WTC11 (cell line): ENCODE measurements at regions not wholly inside any gene's neighbourhood (a gene's known extent, or its start where the extent isn't known, plus 50 kb on each side); places are given as distances from the start of the nearest gene placed in this dataset.

Experiments used
- ATAC-seq: fragments of 200-7000 bp; cut with Tn5 transposase; 2 replicates; pipeline ENCODE4 v1.10.0; 2021; ENCODE audit warnings: mild to moderate bottlenecking, moderate library complexity
- CTCF ChIA-PET: fragments of 300-600 bp; sonication (Branson Sonifier 250); formaldehyde crosslinking; loops from one replicate; lab custom pipeline; 2021; ENCODE audit warnings: antibody characterized with exemption; lab: Charles Lee
- POLR2A ChIA-PET: fragments of 350-600 bp; sonication (Branson Sonifier 250); formaldehyde crosslinking; loops from one replicate; lab custom pipeline; 2021; ENCODE audit warnings: antibody characterized with exemption; lab: Charles Lee
- DNase-seq: peaks from one replicate; pipeline ENCODE4 v3.0.0; 2021; ENCODE audit warnings: low spot score
- H3K27ac Mint-ChIP-seq: 2 replicates; pipeline ENCODE4 v1.8.0; 2021; ENCODE audit warnings: mixed read lengths
- H3K27me3 Mint-ChIP-seq: 2 replicates; pipeline ENCODE4 v1.8.0; 2021; ENCODE audit warnings: low read depth, mild to moderate bottlenecking, moderate library complexity, mixed read lengths
- H3K36me3 Mint-ChIP-seq: 2 replicates; pipeline ENCODE4 v1.8.0; 2021; ENCODE audit warnings: mixed read lengths
- H3K4me1 Mint-ChIP-seq: 2 replicates; pipeline ENCODE4 v1.8.0; 2022; ENCODE audit warnings: mixed read lengths
- H3K4me3 Mint-ChIP-seq: 2 replicates; pipeline ENCODE4 v1.8.0; 2021; ENCODE audit warnings: mild to moderate bottlenecking, moderate library complexity, mixed read lengths
- H3K9me3 Mint-ChIP-seq: 2 replicates; pipeline ENCODE4 v1.8.0; 2021; ENCODE audit warnings: mixed read lengths
- CBFB ChIP-seq: sonication (generic); formaldehyde crosslinking; IDR thresholded peaks from 2 replicates; pipeline ENCODE4 v1.8.1; 2022; ENCODE audit warnings: mild to moderate bottlenecking, low read depth, missing genetic modification reagents
- GTF2I ChIP-seq: fragments of 250-450 bp; sonication (Bioruptor Pico); conservative IDR thresholded peaks from 2 replicates; pipeline ENCODE4 v1.4.0; 2021; ENCODE audit warnings: mild to moderate bottlenecking
- IRF1 ChIP-seq: sonication (generic); formaldehyde crosslinking; IDR thresholded peaks from 2 replicates; pipeline ENCODE4 v1.8.0; 2023; ENCODE audit warnings: missing genetic modification reagents
- IRF2 ChIP-seq: sonication (generic); formaldehyde crosslinking; IDR thresholded peaks from 2 replicates; pipeline ENCODE4 v1.8.0; 2022; ENCODE audit warnings: low read depth, missing genetic modification reagents, borderline replicate concordance
- KAT7 ChIP-seq: sonication (generic); formaldehyde crosslinking; IDR thresholded peaks from 2 replicates; pipeline ENCODE4 v1.8.1; 2023; ENCODE audit warnings: missing genetic modification reagents, mild to moderate bottlenecking, borderline replicate concordance
- NFATC4 ChIP-seq: fragments of 250-450 bp; sonication (Bioruptor Pico); IDR thresholded peaks from 2 replicates; pipeline ENCODE4 v1.9.0; 2021; ENCODE audit warnings: mild to moderate bottlenecking
- NFE2L1 ChIP-seq: sonication (generic); formaldehyde crosslinking; IDR thresholded peaks from 2 replicates; pipeline ENCODE4 v1.8.1; 2023; ENCODE audit warnings: missing genetic modification reagents
- PREB ChIP-seq: sonication (generic); formaldehyde crosslinking; IDR thresholded peaks from 2 replicates; pipeline ENCODE4 v1.8.1; 2022; ENCODE audit warnings: mild to moderate bottlenecking, missing genetic modification reagents, moderate library complexity, borderline replicate concordance
- TCF7 ChIP-seq: sonication (generic); formaldehyde crosslinking; IDR thresholded peaks from 2 replicates; pipeline ENCODE4 v1.8.0; 2022; ENCODE audit warnings: mild to moderate bottlenecking, low read depth, missing genetic modification reagents, moderate library complexity
- ZBTB43 ChIP-seq: sonication (generic); formaldehyde crosslinking; IDR thresholded peaks from 2 replicates; pipeline ENCODE4 v1.8.1; 2023; ENCODE audit warnings: mild to moderate bottlenecking, missing genetic modification reagents
- ZNF281 ChIP-seq: sonication (generic); formaldehyde crosslinking; IDR thresholded peaks from 2 replicates; pipeline ENCODE4 v1.8.0; 2023; ENCODE audit warnings: mild to moderate bottlenecking, missing genetic modification reagents
- ZNF396 ChIP-seq: fragments of 250-450 bp; sonication (Bioruptor Pico); IDR thresholded peaks from 2 replicates; pipeline ENCODE4 v1.8.0; 2021; ENCODE audit warnings: mild to moderate bottlenecking, moderate library complexity, borderline replicate concordance
- TF ChIP-seq, protein P1 (sequence below): sonication (generic); formaldehyde crosslinking; conservative IDR thresholded peaks from 2 replicates; pipeline ENCODE4 v1.8.1; 2023; ENCODE audit warnings: mild to moderate bottlenecking, low read depth, missing genetic modification reagents, moderate library complexity
- TF ChIP-seq, protein P2 (sequence below): sonication (generic); formaldehyde crosslinking; IDR thresholded peaks from 2 replicates; pipeline ENCODE4 v1.8.0; 2022; ENCODE audit warnings: missing genetic modification reagents
- TF ChIP-seq, protein P3 (sequence below): fragments of 200-600 bp; IDR thresholded peaks from 2 replicates; pipeline ENCODE4 v1.8.0; 2022; ENCODE audit warnings: antibody characterized with exemption
- TF ChIP-seq, protein P4 (sequence below): sonication (generic); formaldehyde crosslinking; conservative IDR thresholded peaks from 2 replicates; pipeline ENCODE4 v1.8.1; 2022; ENCODE audit warnings: mild to moderate bottlenecking, missing genetic modification reagents

DNA sequence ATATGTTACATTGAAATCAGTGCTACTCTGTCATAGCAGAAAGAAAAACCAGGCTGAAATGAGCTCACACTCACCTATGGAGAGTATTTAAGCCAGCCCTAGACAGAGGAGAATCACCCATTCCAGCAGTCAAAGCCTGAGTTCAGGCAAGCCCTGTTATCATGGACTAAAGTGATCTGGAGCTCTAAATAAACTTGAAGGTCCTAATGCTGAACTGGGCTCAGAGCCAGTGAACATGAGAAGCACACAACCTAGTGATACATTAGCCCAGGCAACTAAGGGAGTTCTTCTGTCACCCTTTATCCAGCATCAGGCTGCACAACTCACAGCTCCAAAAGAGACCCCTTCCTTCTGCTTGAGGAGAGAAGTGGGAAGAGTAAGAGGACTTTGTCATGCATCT is 425.0 kb downstream of the COL12A1 start (continued):
- TF ChIP-seq, protein P1, sequence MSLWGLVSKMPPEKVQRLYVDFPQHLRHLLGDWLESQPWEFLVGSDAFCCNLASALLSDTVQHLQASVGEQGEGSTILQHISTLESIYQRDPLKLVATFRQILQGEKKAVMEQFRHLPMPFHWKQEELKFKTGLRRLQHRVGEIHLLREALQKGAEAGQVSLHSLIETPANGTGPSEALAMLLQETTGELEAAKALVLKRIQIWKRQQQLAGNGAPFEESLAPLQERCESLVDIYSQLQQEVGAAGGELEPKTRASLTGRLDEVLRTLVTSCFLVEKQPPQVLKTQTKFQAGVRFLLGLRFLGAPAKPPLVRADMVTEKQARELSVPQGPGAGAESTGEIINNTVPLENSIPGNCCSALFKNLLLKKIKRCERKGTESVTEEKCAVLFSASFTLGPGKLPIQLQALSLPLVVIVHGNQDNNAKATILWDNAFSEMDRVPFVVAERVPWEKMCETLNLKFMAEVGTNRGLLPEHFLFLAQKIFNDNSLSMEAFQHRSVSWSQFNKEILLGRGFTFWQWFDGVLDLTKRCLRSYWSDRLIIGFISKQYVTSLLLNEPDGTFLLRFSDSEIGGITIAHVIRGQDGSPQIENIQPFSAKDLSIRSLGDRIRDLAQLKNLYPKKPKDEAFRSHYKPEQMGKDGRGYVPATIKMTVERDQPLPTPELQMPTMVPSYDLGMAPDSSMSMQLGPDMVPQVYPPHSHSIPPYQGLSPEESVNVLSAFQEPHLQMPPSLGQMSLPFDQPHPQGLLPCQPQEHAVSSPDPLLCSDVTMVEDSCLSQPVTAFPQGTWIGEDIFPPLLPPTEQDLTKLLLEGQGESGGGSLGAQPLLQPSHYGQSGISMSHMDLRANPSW (CRISPR knock-in tag) = no peak
- no peak for TF ChIP-seq ZBTB43 (CRISPR knock-in tag)
- TF ChIP-seq, all 79 proteins: peak for 0

DNA sequence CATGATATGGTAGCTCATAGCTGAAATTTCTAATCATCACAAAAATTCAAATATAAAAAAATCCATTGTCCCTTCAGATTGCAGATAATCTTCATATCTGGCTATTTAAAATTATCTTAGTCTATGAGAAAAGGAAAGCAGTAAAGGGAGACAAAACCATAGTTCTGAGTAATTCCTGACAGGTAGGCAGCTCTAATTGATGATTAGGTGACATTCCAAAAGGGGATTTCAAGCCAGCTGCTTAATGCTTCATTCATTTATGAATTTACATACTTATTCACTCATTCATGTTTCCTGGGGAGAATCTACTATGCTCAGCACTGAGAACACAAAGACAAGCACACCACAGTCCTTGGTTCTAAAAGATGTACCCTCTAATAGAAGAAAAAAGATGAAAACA is 437.1 kb downstream of the COL12A1 start:
- DNase-seq (no peak), ATAC-seq (no peak)
- TF ChIP-seq NFATC4 (CRISPR knock-in tag) (no peak), TCF7 (CRISPR knock-in tag) (no peak)
- TF ChIP-seq, protein P2, sequence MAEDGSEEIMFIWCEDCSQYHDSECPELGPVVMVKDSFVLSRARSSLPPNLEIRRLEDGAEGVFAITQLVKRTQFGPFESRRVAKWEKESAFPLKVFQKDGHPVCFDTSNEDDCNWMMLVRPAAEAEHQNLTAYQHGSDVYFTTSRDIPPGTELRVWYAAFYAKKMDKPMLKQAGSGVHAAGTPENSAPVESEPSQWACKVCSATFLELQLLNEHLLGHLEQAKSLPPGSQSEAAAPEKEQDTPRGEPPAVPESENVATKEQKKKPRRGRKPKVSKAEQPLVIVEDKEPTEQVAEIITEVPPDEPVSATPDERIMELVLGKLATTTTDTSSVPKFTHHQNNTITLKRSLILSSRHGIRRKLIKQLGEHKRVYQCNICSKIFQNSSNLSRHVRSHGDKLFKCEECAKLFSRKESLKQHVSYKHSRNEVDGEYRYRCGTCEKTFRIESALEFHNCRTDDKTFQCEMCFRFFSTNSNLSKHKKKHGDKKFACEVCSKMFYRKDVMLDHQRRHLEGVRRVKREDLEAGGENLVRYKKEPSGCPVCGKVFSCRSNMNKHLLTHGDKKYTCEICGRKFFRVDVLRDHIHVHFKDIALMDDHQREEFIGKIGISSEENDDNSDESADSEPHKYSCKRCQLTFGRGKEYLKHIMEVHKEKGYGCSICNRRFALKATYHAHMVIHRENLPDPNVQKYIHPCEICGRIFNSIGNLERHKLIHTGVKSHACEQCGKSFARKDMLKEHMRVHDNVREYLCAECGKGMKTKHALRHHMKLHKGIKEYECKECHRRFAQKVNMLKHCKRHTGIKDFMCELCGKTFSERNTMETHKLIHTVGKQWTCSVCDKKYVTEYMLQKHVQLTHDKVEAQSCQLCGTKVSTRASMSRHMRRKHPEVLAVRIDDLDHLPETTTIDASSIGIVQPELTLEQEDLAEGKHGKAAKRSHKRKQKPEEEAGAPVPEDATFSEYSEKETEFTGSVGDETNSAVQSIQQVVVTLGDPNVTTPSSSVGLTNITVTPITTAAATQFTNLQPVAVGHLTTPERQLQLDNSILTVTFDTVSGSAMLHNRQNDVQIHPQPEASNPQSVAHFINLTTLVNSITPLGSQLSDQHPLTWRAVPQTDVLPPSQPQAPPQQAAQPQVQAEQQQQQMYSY (CRISPR knock-in tag) = no peak
- no peak overlapping the region for H3K4me3 Mint-ChIP-seq
- H3K4me1 Mint-ChIP-seq = peaks cover 8% of the 10 kb centered on the region
- POLR2A ChIA-PET = no interaction called here
- H3K27me3 Mint-ChIP-seq = no peaks in the 10 kb centered on the region
- CTCF ChIA-PET = interaction anchor here (0.8 to 1.2 kb wide), 2 partner anchors 433 to 440 kb away, joined by 3 to 7 read pairs; no protein-coding TSS in a partner anchor
- no peaks in the 10 kb centered on the region for H3K9me3 Mint-ChIP-seq
- H3K36me3 Mint-ChIP-seq = no peaks in the 10 kb centered on the region
- H3K27ac Mint-ChIP-seq = no peak overlapping the region

DNA sequence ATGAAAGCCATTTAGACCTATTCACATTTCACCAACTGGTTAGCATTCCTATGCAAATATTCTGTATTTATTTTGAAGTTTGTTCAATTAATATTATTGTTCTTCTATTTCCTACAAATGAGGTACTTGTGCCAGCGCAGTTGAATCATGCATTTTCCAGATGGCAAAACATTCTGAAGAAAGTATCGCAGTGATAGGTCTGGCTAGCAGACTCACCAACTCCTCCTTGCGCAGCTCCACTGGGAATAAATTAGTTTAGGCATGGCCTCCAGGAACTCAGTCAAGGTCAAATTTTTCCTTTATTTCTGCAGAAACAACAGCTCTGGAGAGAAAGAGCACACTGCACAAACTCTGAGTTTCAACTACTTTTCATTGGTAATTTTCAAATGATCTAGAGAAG is 437.7 kb downstream of the COL12A1 start:
- ATAC-seq (no peak), DNase-seq (no peak)
- CTCF ChIA-PET = interaction anchor here (0.8 to 1.2 kb wide), 2 partner anchors 434 to 441 kb away, joined by 3 to 7 read pairs; no protein-coding TSS in a partner anchor
- Mint-ChIP-seq H3K27me3 (no peaks in the 10 kb centered on the region), H3K4me3 (no peak overlapping the region), H3K9me3 (no peaks in the 10 kb centered on the region), H3K36me3 (no peaks in the 10 kb centered on the region), H3K27ac (no peak overlapping the region), H3K4me1 (peaks cover 8% of the 10 kb centered on the region)
- POLR2A ChIA-PET = no interaction called here
- no peak for TF ChIP-seq GTF2I (CRISPR knock-in tag)
- no peak for TF ChIP-seq ZNF281
- no peak for TF ChIP-seq KAT7
- no peak for TF ChIP-seq TCF7 (CRISPR knock-in tag)
- TF ChIP-seq IRF2 (CRISPR knock-in tag) = no peak
- no peak for TF ChIP-seq PREB (CRISPR knock-in tag)
- TF ChIP-seq IRF1 (CRISPR knock-in tag) = no peak
- TF ChIP-seq, protein P3, sequence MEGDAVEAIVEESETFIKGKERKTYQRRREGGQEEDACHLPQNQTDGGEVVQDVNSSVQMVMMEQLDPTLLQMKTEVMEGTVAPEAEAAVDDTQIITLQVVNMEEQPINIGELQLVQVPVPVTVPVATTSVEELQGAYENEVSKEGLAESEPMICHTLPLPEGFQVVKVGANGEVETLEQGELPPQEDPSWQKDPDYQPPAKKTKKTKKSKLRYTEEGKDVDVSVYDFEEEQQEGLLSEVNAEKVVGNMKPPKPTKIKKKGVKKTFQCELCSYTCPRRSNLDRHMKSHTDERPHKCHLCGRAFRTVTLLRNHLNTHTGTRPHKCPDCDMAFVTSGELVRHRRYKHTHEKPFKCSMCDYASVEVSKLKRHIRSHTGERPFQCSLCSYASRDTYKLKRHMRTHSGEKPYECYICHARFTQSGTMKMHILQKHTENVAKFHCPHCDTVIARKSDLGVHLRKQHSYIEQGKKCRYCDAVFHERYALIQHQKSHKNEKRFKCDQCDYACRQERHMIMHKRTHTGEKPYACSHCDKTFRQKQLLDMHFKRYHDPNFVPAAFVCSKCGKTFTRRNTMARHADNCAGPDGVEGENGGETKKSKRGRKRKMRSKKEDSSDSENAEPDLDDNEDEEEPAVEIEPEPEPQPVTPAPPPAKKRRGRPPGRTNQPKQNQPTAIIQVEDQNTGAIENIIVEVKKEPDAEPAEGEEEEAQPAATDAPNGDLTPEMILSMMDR = no peak
- TF ChIP-seq, protein P4, sequence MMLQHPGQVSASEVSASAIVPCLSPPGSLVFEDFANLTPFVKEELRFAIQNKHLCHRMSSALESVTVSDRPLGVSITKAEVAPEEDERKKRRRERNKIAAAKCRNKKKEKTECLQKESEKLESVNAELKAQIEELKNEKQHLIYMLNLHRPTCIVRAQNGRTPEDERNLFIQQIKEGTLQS = no peak
- TF ChIP-seq NFE2L1 (CRISPR knock-in tag) = no peak
- no peak for TF ChIP-seq ZNF396
- TF ChIP-seq CBFB = no peak
